HL-60 (cell line): ENCODE measurements at regions not wholly inside any gene's neighbourhood (a gene's known extent, or its start where the extent isn't known, plus 50 kb on each side); places are given as distances from the start of the nearest gene placed in this dataset.

Experiments
- DNase-seq, 2 experiments: peaks; one replicate each; pipeline ENCODE4 v3.0.0-alpha.2; 2010 to 2020; ENCODE audit warnings: low read depth in 1 of 2, low spot score in 1 of 2
- H3K27ac ChIP-seq: fragments of 250-450 bp; sonication (Bioruptor Pico); replicated peaks from 2 replicates; pipeline ENCODE4 v1.5.1; 2020; ENCODE audit warnings: mild to moderate bottlenecking, moderate library complexity
- H3K27me3 ChIP-seq: fragments of 250-450 bp; sonication (Bioruptor Pico); 2 replicates; pipeline ENCODE4 v1.5.1; 2021; ENCODE audit warnings: mild to moderate bottlenecking, moderate library complexity; ENCODE audit not compliant: insufficient read depth, poor library complexity, severe bottlenecking
- H3K4me3 ChIP-seq: replicated peaks from 2 replicates; pipeline ENCODE4 v1.5.1; 2011; ENCODE audit warnings: mild to moderate bottlenecking, control low read depth, low read length; ENCODE audit not compliant: insufficient read depth
- GABPA ChIP-seq: IDR thresholded peaks from 2 replicates; pipeline ENCODE4 v1.6.1; 2012; ENCODE audit warnings: low read depth
- POLR2AphosphoS5 ChIP-seq: IDR thresholded peaks from 2 replicates; pipeline ENCODE4 v1.6.1; 2012; ENCODE audit warnings: low read depth
- SPI1 ChIP-seq: IDR thresholded peaks from 2 replicates; pipeline ENCODE4 v1.6.1; 2012; ENCODE audit warnings: low read depth, mild to moderate bottlenecking, borderline replicate concordance
- TF ChIP-seq, protein P1 (sequence below): IDR thresholded peaks from 2 replicates; pipeline ENCODE4 v1.6.1; 2012; ENCODE audit warnings: low read depth; ENCODE audit not compliant: insufficient replicate concordance
- TF ChIP-seq, protein P2 (sequence below): IDR thresholded peaks from one replicate; pipeline ENCODE4 v1.5.1; 2011; ENCODE audit warnings: low read length, control low read depth, inconsistent platforms; ENCODE audit not compliant: insufficient read depth

DNA sequence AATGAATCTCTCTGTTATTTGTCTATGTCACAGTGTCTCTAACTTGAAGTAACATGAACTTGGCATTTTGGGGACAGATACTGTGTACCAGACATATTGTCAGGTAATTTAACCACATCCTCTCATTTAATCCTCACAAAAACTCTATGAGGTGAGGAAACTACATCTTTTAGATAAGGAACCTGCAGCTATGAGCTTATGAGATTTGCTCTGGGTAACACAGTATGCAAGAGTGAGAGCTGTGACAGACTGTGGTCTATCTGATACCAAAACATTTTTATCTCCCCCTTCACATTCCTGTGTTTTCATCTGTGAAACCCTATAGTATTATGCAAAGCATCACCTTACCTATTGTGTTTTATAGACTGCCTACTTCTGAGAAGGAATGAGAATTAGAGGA is 58.4 kb upstream of the HS3ST1 start:
- no peaks in the 10 kb centered on the region for H3K27me3 ChIP-seq
- no peak overlapping the region for H3K27ac ChIP-seq
- TF ChIP-seq, protein P1, sequence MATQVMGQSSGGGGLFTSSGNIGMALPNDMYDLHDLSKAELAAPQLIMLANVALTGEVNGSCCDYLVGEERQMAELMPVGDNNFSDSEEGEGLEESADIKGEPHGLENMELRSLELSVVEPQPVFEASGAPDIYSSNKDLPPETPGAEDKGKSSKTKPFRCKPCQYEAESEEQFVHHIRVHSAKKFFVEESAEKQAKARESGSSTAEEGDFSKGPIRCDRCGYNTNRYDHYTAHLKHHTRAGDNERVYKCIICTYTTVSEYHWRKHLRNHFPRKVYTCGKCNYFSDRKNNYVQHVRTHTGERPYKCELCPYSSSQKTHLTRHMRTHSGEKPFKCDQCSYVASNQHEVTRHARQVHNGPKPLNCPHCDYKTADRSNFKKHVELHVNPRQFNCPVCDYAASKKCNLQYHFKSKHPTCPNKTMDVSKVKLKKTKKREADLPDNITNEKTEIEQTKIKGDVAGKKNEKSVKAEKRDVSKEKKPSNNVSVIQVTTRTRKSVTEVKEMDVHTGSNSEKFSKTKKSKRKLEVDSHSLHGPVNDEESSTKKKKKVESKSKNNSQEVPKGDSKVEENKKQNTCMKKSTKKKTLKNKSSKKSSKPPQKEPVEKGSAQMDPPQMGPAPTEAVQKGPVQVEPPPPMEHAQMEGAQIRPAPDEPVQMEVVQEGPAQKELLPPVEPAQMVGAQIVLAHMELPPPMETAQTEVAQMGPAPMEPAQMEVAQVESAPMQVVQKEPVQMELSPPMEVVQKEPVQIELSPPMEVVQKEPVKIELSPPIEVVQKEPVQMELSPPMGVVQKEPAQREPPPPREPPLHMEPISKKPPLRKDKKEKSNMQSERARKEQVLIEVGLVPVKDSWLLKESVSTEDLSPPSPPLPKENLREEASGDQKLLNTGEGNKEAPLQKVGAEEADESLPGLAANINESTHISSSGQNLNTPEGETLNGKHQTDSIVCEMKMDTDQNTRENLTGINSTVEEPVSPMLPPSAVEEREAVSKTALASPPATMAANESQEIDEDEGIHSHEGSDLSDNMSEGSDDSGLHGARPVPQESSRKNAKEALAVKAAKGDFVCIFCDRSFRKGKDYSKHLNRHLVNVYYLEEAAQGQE, result no peak
- TF ChIP-seq GABPA (no peak), POLR2AphosphoS5 (no peak), SPI1 (no peak)
- TF ChIP-seq, protein P2, sequence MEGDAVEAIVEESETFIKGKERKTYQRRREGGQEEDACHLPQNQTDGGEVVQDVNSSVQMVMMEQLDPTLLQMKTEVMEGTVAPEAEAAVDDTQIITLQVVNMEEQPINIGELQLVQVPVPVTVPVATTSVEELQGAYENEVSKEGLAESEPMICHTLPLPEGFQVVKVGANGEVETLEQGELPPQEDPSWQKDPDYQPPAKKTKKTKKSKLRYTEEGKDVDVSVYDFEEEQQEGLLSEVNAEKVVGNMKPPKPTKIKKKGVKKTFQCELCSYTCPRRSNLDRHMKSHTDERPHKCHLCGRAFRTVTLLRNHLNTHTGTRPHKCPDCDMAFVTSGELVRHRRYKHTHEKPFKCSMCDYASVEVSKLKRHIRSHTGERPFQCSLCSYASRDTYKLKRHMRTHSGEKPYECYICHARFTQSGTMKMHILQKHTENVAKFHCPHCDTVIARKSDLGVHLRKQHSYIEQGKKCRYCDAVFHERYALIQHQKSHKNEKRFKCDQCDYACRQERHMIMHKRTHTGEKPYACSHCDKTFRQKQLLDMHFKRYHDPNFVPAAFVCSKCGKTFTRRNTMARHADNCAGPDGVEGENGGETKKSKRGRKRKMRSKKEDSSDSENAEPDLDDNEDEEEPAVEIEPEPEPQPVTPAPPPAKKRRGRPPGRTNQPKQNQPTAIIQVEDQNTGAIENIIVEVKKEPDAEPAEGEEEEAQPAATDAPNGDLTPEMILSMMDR, result no peak
- DNase-seq, result no peak
- no peak overlapping the region for H3K4me3 ChIP-seq

DNA sequence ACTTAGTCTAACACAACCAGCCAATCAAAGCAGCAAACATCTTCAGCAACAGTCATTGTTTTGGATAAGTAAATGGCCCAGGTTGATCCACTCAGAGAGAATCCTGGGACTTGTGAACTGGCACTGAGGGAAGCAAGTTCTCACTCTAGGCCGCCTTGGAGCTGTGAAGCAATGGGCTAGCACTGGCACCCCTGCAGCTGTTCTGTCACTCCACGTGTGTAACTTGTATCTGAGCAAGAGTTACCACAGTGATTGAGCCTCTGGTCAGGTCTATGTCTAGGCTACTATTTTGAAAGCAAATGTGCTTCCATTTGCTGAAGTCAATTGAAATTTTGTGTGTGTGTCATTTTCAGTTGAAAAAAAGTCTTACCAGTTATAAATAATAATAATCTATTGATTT is 57.2 kb upstream of the HS3ST1 start:
- DNase-seq, result no peak
- TF ChIP-seq, protein P1, result no peak
- TF ChIP-seq SPI1, result no peak
- TF ChIP-seq, protein P2, result no peak
- TF ChIP-seq GABPA, result no peak
- no peak for TF ChIP-seq POLR2AphosphoS5
- H3K27ac ChIP-seq, result no peak overlapping the region
- no peak overlapping the region for H3K4me3 ChIP-seq
- H3K27me3 ChIP-seq, result no peaks in the 10 kb centered on the region

DNA sequence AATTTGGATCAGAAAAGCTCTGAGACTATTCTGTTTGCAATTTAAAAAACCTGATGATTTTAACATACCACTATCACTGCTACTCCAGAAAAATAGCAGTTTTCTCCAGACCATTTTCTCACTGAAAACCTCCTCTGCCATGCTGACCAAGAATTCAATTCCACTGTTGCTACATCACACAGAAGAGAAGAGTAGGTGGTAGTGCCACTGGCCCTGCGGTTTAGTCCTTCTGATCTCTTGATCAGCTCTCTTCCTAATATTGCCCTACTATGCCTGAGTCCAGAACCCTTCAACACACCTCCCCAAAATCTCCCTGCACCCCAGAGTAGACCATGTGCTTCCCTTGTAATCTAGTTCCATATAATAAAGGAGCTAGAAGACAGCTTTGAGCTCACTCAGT is 55.8 kb upstream of the HS3ST1 start:
- Histone ChIP-seq H3K4me3 (no peak overlapping the region), H3K27me3 (no peaks in the 10 kb centered on the region), H3K27ac (no peak overlapping the region)
- no peak for DNase-seq
- no peak for TF ChIP-seq POLR2AphosphoS5
- TF ChIP-seq, protein P1, result no peak
- TF ChIP-seq SPI1, result no peak
- TF ChIP-seq GABPA, result no peak
- TF ChIP-seq, protein P2, result no peak
